Stimulated activated effector memory CD8-positive, alpha-beta T cell treated with anti-CD3 and anti-CD28 coated beads, Interleukin-12 subunit alpha, Interleukin-12 subunit beta, amount 100 ng/mL, for 72 hours (primary cell): ENCODE measurements at regions not wholly inside any gene's neighbourhood (a gene's known extent, or its start where the extent isn't known, plus 50 kb on each side); places are given as distances from the start of the nearest gene placed in this dataset.

Experiments
- ATAC-seq: fragments of 150-1000 bp; cut with Tn5 transposase; 2 replicates; pipeline ENCODE4 v1.10.0; 2021
- DNase-seq, 2 donors: peaks; one replicate each; pipeline ENCODE4 v3.0.0; 2021 to 2022; ENCODE audit warnings: low spot score in 2 of 2
- H3K27ac Mint-ChIP-seq: one replicate; pipeline ENCODE4 v1.8.0; 2022; ENCODE audit warnings: mild to moderate bottlenecking, mixed read lengths
- H3K36me3 Mint-ChIP-seq: one replicate; pipeline ENCODE4 v1.8.0; 2022; ENCODE audit warnings: mild to moderate bottlenecking, mixed read lengths
- H3K4me1 Mint-ChIP-seq: one replicate; pipeline ENCODE4 v1.8.0; 2022; ENCODE audit warnings: mixed read lengths
- H3K4me3 Mint-ChIP-seq: one replicate; pipeline ENCODE4 v1.8.0; 2022; ENCODE audit warnings: mild to moderate bottlenecking, mixed read lengths
- H3K9me3 Mint-ChIP-seq: one replicate; pipeline ENCODE4 v1.8.0; 2022; ENCODE audit warnings: mixed read lengths

GRCh38 chr16:80189476-80190175, 351.2 kb upstream of the DYNLRB2 start:
- no peak overlapping the region for H3K4me3 Mint-ChIP-seq
- DNase-seq (no peak), ATAC-seq (no peak)
- no peaks in the 10 kb centered on the region for H3K36me3 Mint-ChIP-seq
- H3K9me3 Mint-ChIP-seq: no peaks in the 10 kb centered on the region
- no peaks in the 10 kb centered on the region for H3K4me1 Mint-ChIP-seq
- H3K27ac Mint-ChIP-seq: no peak overlapping the region

DNA sequence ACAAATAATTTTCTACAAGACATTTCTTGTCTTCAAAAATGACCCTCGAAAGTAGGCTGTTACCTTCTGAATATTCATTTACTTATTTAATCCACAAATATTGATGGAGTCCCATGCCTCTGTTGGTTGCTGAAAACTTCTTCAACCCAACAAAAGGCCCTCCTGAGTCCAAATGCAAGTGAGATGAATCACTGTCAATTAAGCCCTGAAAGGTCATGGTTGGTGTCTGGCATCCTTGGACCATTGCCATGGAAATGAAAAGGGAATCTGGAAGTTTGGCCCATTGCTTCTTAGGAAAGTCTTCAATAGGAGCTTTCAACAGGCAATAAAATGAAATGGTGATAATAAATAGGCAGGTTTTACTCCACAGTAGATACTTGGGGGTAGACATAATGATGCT, 364.7 kb upstream of the DYNLRB2 start:
- H3K9me3 Mint-ChIP-seq: no peaks in the 10 kb centered on the region
- no peaks in the 10 kb centered on the region for H3K36me3 Mint-ChIP-seq
- ATAC-seq: no peak
- no peak overlapping the region for H3K27ac Mint-ChIP-seq
- DNase-seq: no peak
- no peaks in the 10 kb centered on the region for H3K4me1 Mint-ChIP-seq
- no peak overlapping the region for H3K4me3 Mint-ChIP-seq

GRCh38 chr16:80175011-80175410, 365.8 kb upstream of the DYNLRB2 start:
- no peaks in the 10 kb centered on the region for H3K36me3 Mint-ChIP-seq
- H3K4me3 Mint-ChIP-seq: no peak overlapping the region
- no peak overlapping the region for H3K27ac Mint-ChIP-seq
- ATAC-seq (no peak), DNase-seq (no peak)
- no peaks in the 10 kb centered on the region for H3K9me3 Mint-ChIP-seq
- H3K4me1 Mint-ChIP-seq: no peaks in the 10 kb centered on the region

GRCh38 chr16:80174416-80174815, 366.4 kb upstream of the DYNLRB2 start:
- no peaks in the 10 kb centered on the region for H3K36me3 Mint-ChIP-seq
- H3K9me3 Mint-ChIP-seq: no peaks in the 10 kb centered on the region
- H3K27ac Mint-ChIP-seq: no peak overlapping the region
- no peak overlapping the region for H3K4me3 Mint-ChIP-seq
- no peaks in the 10 kb centered on the region for H3K4me1 Mint-ChIP-seq
- no peak for DNase-seq
- no peak for ATAC-seq

- Mint-ChIP-seq H3K36me3 (no peaks in the 10 kb centered on the region), H3K9me3 (no peaks in the 10 kb centered on the region), H3K4me3 (no peak overlapping the region), H3K27ac (no peak overlapping the region), H3K4me1 (no peaks in the 10 kb centered on the region)
- DNase-seq (no peak), ATAC-seq (no peak)
These were observed 369.0 kb upstream of the DYNLRB2 start for GRCh38 chr16:80171746-80172145.

DNA sequence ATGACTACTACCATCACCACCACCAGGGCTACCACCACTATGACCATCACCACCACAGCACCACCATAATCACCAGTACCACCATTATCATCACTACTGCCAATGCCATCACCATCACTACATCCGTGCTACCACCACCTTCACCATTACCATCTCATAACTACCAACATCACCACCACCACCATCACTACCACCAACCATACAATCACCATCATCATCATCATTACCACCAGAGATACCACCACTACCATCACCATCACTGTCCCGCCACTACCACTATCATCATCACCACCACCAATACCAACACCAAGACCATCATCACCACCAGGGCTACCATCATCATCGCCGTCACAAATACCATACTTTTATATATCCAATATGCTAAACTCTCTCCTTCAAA, 369.6 kb upstream of the DYNLRB2 start:
- DNase-seq: no peak
- Mint-ChIP-seq H3K4me3 (no peak overlapping the region), H3K36me3 (no peaks in the 10 kb centered on the region), H3K27ac (no peak overlapping the region), H3K9me3 (no peaks in the 10 kb centered on the region), H3K4me1 (no peaks in the 10 kb centered on the region)
- no peak for ATAC-seq

DNA sequence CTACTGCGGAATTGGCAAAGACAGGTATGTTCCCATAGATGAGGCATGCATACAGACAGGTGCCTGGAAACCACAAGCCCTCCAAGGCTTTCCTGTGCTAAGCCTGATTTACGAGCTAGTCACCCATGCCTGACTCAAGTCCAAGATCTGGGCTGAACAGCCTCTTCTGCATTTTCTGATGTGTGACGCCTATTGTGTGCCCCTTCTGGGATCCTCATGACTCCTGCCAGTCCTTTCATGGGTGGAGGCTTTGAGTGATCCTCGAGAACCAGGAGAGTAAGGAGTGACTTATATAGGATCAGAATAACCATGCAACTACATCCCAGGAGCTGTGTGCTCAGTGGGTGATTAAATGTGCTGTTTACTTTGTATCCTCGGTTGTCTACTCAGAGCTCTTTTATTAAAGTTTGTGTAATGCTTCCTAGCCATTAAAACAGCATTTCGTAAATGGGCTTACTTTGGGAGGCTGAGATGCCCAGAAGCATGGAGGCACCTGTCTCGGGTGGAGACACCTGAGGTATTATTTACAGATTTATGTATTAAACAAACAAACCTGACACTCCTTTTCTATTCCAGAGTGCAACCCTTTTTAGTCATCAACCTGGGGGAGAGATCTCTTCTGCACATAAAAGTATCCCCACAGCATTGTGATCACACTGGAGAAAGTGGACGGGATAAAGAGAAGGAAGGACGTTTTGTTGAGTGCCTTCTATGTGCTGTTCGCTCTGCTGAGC, 373.0 kb upstream of the DYNLRB2 start:
- H3K27ac Mint-ChIP-seq: no peak overlapping the region
- no peaks in the 10 kb centered on the region for H3K4me1 Mint-ChIP-seq
- H3K4me3 Mint-ChIP-seq: no peak overlapping the region
- DNase-seq: no peak
- no peaks in the 10 kb centered on the region for H3K9me3 Mint-ChIP-seq
- no peak for ATAC-seq
- no peaks in the 10 kb centered on the region for H3K36me3 Mint-ChIP-seq

- Mint-ChIP-seq H3K27ac (no peak overlapping the region), H3K9me3 (no peaks in the 10 kb centered on the region), H3K4me3 (no peak overlapping the region), H3K36me3 (no peaks in the 10 kb centered on the region), H3K4me1 (no peaks in the 10 kb centered on the region)
- ATAC-seq (no peak), DNase-seq (no peak)
These were observed 374.7 kb upstream of the DYNLRB2 start for GRCh38 chr16:80166082-80166481.

DNA sequence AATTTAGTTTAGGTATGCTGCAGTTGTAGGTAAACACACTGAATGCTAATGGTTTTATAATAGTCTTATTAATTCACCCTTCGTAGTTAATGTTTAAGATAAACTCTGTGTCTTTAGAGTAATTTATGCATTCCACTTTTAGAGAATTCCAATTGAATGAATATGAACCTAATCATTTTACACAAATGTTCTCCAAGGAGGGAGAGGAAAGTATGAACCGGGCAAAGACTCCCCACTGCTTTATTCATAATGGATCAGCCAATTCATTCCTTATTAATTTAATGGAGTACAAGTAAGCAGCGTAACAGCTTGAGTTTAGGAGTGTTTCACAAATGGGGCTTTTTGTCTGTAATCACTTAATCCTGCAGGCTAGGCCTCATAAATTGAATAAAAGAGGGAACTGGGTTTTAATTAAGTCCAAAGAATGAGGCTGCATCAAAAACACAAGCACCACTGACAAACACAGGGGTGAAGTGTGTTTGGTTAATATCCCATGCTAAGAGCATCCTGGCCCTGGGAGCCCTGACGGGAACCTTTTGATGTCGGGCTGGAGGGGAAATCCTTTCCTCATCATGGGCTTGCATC, 375.7 kb upstream of the DYNLRB2 start:
- H3K4me1 Mint-ChIP-seq: no peaks in the 10 kb centered on the region
- H3K4me3 Mint-ChIP-seq: no peak overlapping the region
- no peak overlapping the region for H3K27ac Mint-ChIP-seq
- ATAC-seq (no peak), DNase-seq (no peak)
- H3K36me3 Mint-ChIP-seq: no peaks in the 10 kb centered on the region
- H3K9me3 Mint-ChIP-seq: no peaks in the 10 kb centered on the region

- Mint-ChIP-seq H3K4me3 (no peak overlapping the region), H3K4me1 (no peaks in the 10 kb centered on the region), H3K36me3 (no peaks in the 10 kb centered on the region), H3K27ac (no peak overlapping the region), H3K9me3 (no peaks in the 10 kb centered on the region)
- ATAC-seq (no peak), DNase-seq (no peak)
These were observed 377.5 kb upstream of the DYNLRB2 start for GRCh38 chr16:80163339-80163738.

GRCh38 chr16:80161799-80162739, 378.7 kb upstream of the DYNLRB2 start:
- ATAC-seq (no peak), DNase-seq (no peak)
- Mint-ChIP-seq H3K4me3 (no peak overlapping the region), H3K36me3 (no peaks in the 10 kb centered on the region), H3K9me3 (no peaks in the 10 kb centered on the region), H3K4me1 (no peaks in the 10 kb centered on the region), H3K27ac (no peak overlapping the region)

DNA sequence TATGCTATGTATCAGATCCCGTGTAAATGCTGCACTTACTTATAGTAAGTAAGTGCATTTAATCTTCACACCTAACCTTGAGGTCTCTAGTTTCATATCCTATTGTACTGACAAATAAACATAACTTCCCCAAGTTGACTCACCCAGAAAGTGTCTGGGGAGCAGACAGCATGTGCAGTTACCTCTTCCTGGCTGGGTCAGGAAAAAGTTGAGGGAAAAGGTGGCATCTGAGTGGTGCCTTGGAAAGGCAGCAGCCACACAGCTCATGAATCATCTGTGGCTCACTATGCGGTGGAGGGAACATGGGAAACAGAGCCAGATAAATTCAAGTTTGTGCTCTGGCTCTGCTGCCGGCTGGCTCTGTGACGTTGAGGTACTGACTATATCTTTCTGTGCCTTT, 382.0 kb upstream of the DYNLRB2 start:
- no peaks in the 10 kb centered on the region for H3K36me3 Mint-ChIP-seq
- no peaks in the 10 kb centered on the region for H3K4me1 Mint-ChIP-seq
- no peak overlapping the region for H3K4me3 Mint-ChIP-seq
- DNase-seq (no peak), ATAC-seq (no peak)
- H3K9me3 Mint-ChIP-seq: no peaks in the 10 kb centered on the region
- no peak overlapping the region for H3K27ac Mint-ChIP-seq

- no peaks in the 10 kb centered on the region for H3K36me3 Mint-ChIP-seq
- no peaks in the 10 kb centered on the region for H3K4me1 Mint-ChIP-seq
- DNase-seq (no peak), ATAC-seq (no peak)
- H3K9me3 Mint-ChIP-seq: no peaks in the 10 kb centered on the region
- H3K27ac Mint-ChIP-seq: no peak overlapping the region
- H3K4me3 Mint-ChIP-seq: no peak overlapping the region
These were observed 389.1 kb upstream of the DYNLRB2 start for GRCh38 chr16:80151722-80152111.

DNA sequence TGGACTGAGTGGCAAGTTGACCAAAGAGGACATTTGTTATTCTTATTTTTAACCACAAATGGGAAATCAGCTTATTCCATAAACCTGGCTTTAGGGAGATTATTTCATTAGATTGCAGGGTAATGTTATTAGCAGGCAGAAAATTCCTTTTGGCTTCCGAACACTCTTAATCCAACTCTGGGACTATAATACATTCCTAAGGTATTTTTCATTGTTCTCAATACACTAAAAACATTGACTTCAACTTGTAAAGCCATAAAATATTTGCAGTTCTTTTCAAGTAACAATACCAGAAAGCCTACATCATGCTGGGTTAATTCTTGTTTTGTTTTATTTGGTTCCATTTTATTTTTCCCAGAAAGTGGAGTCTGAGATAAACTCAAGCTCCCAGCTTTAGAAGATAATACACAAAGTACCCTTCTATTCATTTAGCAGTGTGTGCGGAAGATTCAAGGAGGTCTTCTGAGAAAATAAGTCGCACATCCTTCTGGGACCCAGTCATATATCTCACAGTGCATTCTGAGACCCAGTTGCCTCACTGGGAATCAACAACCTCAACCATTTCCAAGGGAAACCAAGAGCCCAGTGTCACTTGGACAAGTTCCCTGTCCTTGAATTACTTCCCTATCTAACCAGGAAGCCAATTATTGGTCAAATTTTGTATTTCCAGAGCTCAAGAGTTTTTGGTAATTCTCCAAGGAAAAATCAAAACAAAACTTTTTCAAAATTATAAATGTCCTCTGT, 389.6 kb upstream of the DYNLRB2 start:
- Mint-ChIP-seq H3K27ac (no peak overlapping the region), H3K9me3 (no peaks in the 10 kb centered on the region), H3K4me1 (no peaks in the 10 kb centered on the region), H3K4me3 (no peak overlapping the region), H3K36me3 (no peaks in the 10 kb centered on the region)
- ATAC-seq (no peak), DNase-seq (no peak)

DNA sequence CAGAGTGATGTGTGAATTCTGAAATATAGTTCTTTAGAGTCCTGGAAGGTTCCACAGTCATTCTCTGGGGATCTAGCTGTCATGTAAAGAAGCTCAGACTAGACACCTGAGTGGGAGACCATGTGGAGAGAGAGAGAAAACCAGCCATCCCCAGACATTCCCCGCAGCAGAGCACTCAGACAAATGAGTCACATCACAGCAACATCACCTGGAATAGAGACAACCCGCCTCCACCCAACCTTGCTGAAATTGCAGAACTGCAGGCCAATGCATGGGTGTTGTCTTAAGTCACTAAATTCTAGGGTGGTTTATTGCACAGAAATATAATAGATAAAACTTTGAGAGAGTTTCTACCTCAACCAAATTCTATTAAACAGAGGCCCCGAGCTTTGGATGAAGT, 392.0 kb upstream of the DYNLRB2 start:
- H3K9me3 Mint-ChIP-seq: no peaks in the 10 kb centered on the region
- H3K4me1 Mint-ChIP-seq: no peaks in the 10 kb centered on the region
- no peak overlapping the region for H3K27ac Mint-ChIP-seq
- no peaks in the 10 kb centered on the region for H3K36me3 Mint-ChIP-seq
- H3K4me3 Mint-ChIP-seq: no peak overlapping the region
- no peak for DNase-seq
- ATAC-seq: no peak
